Astrocyte (in vitro differentiated cells and primary cell): ENCODE measurements at regions not wholly inside any gene's neighbourhood (a gene's known extent, or its start where the extent isn't known, plus 50 kb on each side); places are given as distances from the start of the nearest gene placed in this dataset.
"Not testable (repeated sequence)": the region's sequence is repeated elsewhere in the genome, so short reads cannot be mapped to it uniquely, and the experiment has no call there.

ENCODE experiments used
- DNase-seq: peaks from one replicate; pipeline ENCODE4 v3.0.0-alpha.2; 2010; ENCODE audit warnings: low read depth
- FAIRE-seq: peaks from 2 replicates; lab custom pipeline; 2011; peaks lifted over from hg19 to GRCh38; lab: Jason Lieb, UNC
- H2AFZ ChIP-seq: 2 replicates; pipeline ENCODE4 v1.6.0; 2012; ENCODE audit warnings: low read depth, low read length, inconsistent platforms
- H3K27ac ChIP-seq: 2 replicates; pipeline ENCODE4 v1.5.1; 2011; ENCODE audit warnings: low read depth, low read length, inconsistent platforms
- H3K27me3 ChIP-seq: 2 replicates; pipeline ENCODE4 v1.6.0; 2011; ENCODE audit warnings: low read length, inconsistent platforms; ENCODE audit not compliant: insufficient read depth
- H3K36me3 ChIP-seq: 2 replicates; pipeline ENCODE4 v1.5.1; 2011; ENCODE audit warnings: low read length, inconsistent platforms; ENCODE audit not compliant: insufficient read depth
- H3K4me1 ChIP-seq: 2 replicates; pipeline ENCODE4 v1.5.1; 2011; ENCODE audit warnings: low read length, inconsistent platforms; ENCODE audit not compliant: insufficient read depth
- H3K4me2 ChIP-seq: 2 replicates; pipeline ENCODE4 v1.6.0; 2012; ENCODE audit warnings: low read length, inconsistent platforms
- H3K4me3 ChIP-seq: 2 replicates; pipeline ENCODE4 v1.5.1; 2011; ENCODE audit warnings: low read depth, mild to moderate bottlenecking, low read length, inconsistent platforms; ENCODE audit not compliant: insufficient read depth
- H3K79me2 ChIP-seq: 2 replicates; pipeline ENCODE4 v1.6.0; 2012; ENCODE audit warnings: mild to moderate bottlenecking, low read length, inconsistent platforms; ENCODE audit not compliant: insufficient read depth
- H3K9ac ChIP-seq: 2 replicates; pipeline ENCODE4 v1.6.0; 2012; ENCODE audit warnings: mild to moderate bottlenecking, low read length, inconsistent platforms
- H3K9me3 ChIP-seq: 2 replicates; pipeline ENCODE4 v1.5.1; 2012; ENCODE audit warnings: low read depth, mild to moderate bottlenecking, low read length, inconsistent platforms; ENCODE audit not compliant: insufficient read depth
- H4K20me1 ChIP-seq: 2 replicates; pipeline ENCODE4 v1.6.0; 2012; ENCODE audit warnings: low read length, inconsistent platforms; ENCODE audit not compliant: insufficient read depth
- H3K27ac Mint-ChIP-seq: one replicate; pipeline ENCODE4 v1.8.0; 2021; ENCODE audit warnings: mild to moderate bottlenecking, mixed read lengths; ENCODE audit not compliant: unreplicated experiment
- H3K27me3 Mint-ChIP-seq: one replicate; pipeline ENCODE4 v1.8.0; 2021; ENCODE audit warnings: low read depth, mixed read lengths; ENCODE audit not compliant: unreplicated experiment
- H3K36me3 Mint-ChIP-seq: one replicate; pipeline ENCODE4 v1.8.0; 2021; ENCODE audit warnings: low read depth, mixed read lengths; ENCODE audit not compliant: unreplicated experiment
- H3K4me1 Mint-ChIP-seq: one replicate; pipeline ENCODE4 v1.8.0; 2021; ENCODE audit warnings: low read depth, mixed read lengths; ENCODE audit not compliant: unreplicated experiment
- H3K4me3 Mint-ChIP-seq: one replicate; pipeline ENCODE4 v1.8.0; 2021; ENCODE audit warnings: mild to moderate bottlenecking, moderate library complexity, mixed read lengths; ENCODE audit not compliant: unreplicated experiment
- H3K9me3 Mint-ChIP-seq: one replicate; pipeline ENCODE4 v1.8.0; 2021; ENCODE audit warnings: mild to moderate bottlenecking, mixed read lengths; ENCODE audit not compliant: unreplicated experiment
- EZH2 ChIP-seq: IDR thresholded peaks from 2 replicates; pipeline ENCODE4 v1.6.1; 2012; ENCODE audit warnings: mild to moderate bottlenecking, low read length, inconsistent platforms; ENCODE audit not compliant: insufficient read depth
- TF ChIP-seq, protein P1 (sequence below): IDR thresholded peaks from 2 replicates; pipeline ENCODE4 v1.5.1; 2011; ENCODE audit warnings: low read depth, mild to moderate bottlenecking, inconsistent platforms, low read length, moderate library complexity; ENCODE audit not compliant: insufficient read depth

DNA sequence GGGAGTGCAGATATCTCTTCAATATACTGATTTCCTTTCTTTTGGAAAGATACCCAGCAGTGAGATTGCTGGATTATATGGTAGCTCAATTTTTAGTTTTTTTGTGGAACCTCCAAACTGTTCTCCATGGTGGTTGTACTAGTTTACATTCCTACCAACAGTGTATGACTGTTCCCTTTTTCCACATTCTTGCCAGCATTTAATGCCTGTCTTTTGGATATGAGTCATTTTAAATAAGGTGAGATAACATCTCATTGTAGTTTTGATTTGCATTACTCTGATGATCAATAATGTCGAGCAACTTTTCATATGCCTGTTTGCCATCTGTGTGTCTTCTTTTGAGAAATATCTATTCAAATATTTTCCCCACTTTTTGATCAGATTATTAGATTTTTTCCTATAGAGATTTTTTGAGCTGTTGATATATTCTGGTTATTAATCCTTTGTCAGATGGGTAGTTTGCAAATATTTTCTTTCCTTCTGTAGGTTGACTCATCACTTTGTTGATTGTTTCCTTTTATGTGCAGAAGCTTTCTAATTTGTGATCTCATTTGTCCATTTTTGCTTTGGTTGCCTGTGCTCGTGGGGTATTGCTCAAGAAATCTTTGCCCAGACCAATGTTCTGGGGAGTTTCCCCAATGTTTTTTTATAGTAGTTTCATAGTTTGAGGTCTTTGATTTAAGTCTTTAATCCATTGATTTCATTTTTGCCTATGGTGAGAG, 552.7 kb downstream of the ZNF674 start:
- no peak overlapping the region for H2AFZ ChIP-seq
- Mint-ChIP-seq H3K27ac (no peak overlapping the region), H3K4me1 (no peaks in the 10 kb centered on the region), H3K36me3 (no peaks in the 10 kb centered on the region), H3K9me3 (peaks cover 12% of the 10 kb centered on the region), H3K4me3 (no peak overlapping the region), H3K27me3 (peaks cover 1% of the 10 kb centered on the region)
- DNase-seq, result no peak
- no peaks in the 10 kb centered on the region for H3K9me3 ChIP-seq
- H3K4me1 ChIP-seq, result no peaks in the 10 kb centered on the region
- no peak overlapping the region for H3K4me3 ChIP-seq
- H3K36me3 ChIP-seq, result no peaks in the 10 kb centered on the region
- no peak overlapping the region for H3K27ac ChIP-seq
- H4K20me1 ChIP-seq, result no peaks in the 10 kb centered on the region
- no peaks in the 10 kb centered on the region for H3K79me2 ChIP-seq
- H3K9ac ChIP-seq, result no peak overlapping the region
- peak; percentile 81 for FAIRE-seq
- no peaks in the 10 kb centered on the region for H3K27me3 ChIP-seq
- TF ChIP-seq EZH2, result no peak
- TF ChIP-seq, protein P1, sequence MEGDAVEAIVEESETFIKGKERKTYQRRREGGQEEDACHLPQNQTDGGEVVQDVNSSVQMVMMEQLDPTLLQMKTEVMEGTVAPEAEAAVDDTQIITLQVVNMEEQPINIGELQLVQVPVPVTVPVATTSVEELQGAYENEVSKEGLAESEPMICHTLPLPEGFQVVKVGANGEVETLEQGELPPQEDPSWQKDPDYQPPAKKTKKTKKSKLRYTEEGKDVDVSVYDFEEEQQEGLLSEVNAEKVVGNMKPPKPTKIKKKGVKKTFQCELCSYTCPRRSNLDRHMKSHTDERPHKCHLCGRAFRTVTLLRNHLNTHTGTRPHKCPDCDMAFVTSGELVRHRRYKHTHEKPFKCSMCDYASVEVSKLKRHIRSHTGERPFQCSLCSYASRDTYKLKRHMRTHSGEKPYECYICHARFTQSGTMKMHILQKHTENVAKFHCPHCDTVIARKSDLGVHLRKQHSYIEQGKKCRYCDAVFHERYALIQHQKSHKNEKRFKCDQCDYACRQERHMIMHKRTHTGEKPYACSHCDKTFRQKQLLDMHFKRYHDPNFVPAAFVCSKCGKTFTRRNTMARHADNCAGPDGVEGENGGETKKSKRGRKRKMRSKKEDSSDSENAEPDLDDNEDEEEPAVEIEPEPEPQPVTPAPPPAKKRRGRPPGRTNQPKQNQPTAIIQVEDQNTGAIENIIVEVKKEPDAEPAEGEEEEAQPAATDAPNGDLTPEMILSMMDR, result no peak
- no peak overlapping the region for H3K4me2 ChIP-seq

DNA sequence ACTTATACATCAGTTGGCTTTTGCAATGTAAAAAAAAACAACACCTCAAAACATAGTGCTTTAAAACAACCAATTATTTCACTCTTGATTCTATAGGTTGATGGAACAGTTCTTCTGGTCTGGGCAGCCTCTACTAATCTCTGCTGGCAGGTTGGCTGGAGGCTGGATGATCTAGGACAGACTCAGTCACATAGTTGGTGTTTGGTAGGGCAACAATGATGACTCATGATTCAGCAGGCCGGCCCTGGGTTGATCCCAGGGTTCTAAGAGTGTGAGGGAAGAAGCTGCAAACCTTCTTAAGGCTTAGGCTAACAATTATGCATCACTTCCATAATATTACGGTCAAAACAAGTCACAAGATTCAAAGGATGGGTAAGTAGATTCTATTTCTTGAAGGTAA, 558.2 kb downstream of the ZNF674 start:
- Histone ChIP-seq H3K4me2 (no peak overlapping the region), H3K27ac (no peak overlapping the region), H3K4me3 (no peak overlapping the region), H3K27me3 (no peaks in the 10 kb centered on the region), H3K9me3 (no peaks in the 10 kb centered on the region), H3K4me1 (no peaks in the 10 kb centered on the region), H4K20me1 (no peaks in the 10 kb centered on the region), H2AFZ (no peak overlapping the region), H3K9ac (no peak overlapping the region), H3K79me2 (no peaks in the 10 kb centered on the region), H3K36me3 (no peaks in the 10 kb centered on the region)
- no peak for TF ChIP-seq EZH2
- TF ChIP-seq, protein P1, result no peak
- peaks cover under 1% of the 10 kb centered on the region for H3K9me3 Mint-ChIP-seq
- FAIRE-seq (peak; percentile 58), DNase-seq (no peak)
- no peak overlapping the region for H3K27ac Mint-ChIP-seq
- no peaks in the 10 kb centered on the region for H3K4me1 Mint-ChIP-seq
- no peaks in the 10 kb centered on the region for H3K36me3 Mint-ChIP-seq
- H3K4me3 Mint-ChIP-seq, result no peak overlapping the region
- H3K27me3 Mint-ChIP-seq, result peaks cover 1% of the 10 kb centered on the region

DNA sequence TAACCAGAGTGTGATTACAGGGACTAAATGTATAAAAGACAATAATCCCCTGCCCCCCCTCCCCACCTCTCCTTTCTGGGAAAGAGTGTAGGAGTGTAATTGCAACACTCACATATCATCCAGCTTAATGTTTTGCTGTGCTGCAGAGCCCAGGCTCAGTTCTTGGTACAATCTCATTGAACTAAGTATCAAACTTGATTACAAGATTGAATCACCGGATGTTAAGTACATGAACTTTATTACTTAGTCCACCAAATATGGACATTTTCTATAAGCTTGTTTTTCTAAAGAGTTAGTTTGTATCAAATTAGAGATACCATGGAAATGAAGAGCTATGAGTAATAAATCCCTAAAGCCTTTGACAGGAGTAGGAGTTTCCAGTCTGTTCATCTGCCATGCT, 559.1 kb downstream of the ZNF674 start:
- Mint-ChIP-seq H3K36me3 (no peaks in the 10 kb centered on the region), H3K4me1 (no peaks in the 10 kb centered on the region), H3K9me3 (peaks cover 2% of the 10 kb centered on the region), H3K4me3 (no peak overlapping the region), H3K27me3 (peaks cover 3% of the 10 kb centered on the region), H3K27ac (no peak overlapping the region)
- no peaks in the 10 kb centered on the region for H4K20me1 ChIP-seq
- DNase-seq (no peak), FAIRE-seq (peak; percentile 20)
- H2AFZ ChIP-seq, result no peak overlapping the region
- H3K4me1 ChIP-seq, result no peaks in the 10 kb centered on the region
- H3K4me2 ChIP-seq, result no peak overlapping the region
- no peak overlapping the region for H3K4me3 ChIP-seq
- H3K36me3 ChIP-seq, result no peaks in the 10 kb centered on the region
- H3K27ac ChIP-seq, result no peak overlapping the region
- no peaks in the 10 kb centered on the region for H3K9me3 ChIP-seq
- H3K79me2 ChIP-seq, result no peaks in the 10 kb centered on the region
- H3K27me3 ChIP-seq, result no peaks in the 10 kb centered on the region
- TF ChIP-seq, protein P1, result no peak
- no peak for TF ChIP-seq EZH2
- H3K9ac ChIP-seq, result no peak overlapping the region

DNA sequence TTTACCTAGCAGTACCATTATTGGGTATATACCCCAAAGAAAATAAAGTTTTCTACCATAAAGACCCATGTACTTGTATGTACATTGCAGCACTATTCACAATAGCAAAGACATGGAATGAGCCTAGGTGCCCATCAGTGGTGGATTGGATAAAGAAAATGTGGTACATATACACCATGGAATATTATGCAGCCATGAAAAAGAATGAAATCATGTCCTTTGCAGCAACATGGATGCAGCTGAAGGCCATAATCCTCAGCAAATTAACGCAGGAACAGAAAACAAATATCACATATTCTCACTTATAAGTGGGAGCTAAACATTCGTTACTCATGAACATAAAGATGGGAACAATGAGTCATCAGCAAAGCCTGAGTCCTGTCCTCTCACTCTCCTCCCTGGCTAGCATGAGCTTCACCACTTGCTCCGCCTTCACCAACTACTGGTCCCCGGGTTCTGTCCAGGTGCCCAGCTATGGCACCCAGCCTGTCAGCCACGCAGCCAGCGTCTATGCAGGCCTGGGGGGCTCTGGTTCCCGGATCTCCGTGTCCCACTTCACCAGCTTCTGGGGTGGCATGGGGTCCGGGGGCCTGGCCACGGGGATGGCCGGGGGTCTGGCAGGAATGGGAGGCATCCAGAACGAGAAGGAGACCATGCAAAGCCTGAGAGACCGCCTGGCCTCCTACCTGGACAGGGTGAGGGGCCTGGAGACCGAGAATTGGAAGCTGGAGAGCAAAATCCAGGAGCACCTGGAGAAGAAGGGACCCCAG, 562.1 kb downstream of the ZNF674 start:
- not testable (repeated sequence) for H3K27ac Mint-ChIP-seq, H3K4me2 ChIP-seq, H3K27me3 Mint-ChIP-seq, H3K27me3 ChIP-seq, H3K36me3 ChIP-seq, H3K9ac ChIP-seq, H3K27ac ChIP-seq, FAIRE-seq, H4K20me1 ChIP-seq, DNase-seq, H3K36me3 Mint-ChIP-seq, H3K9me3 Mint-ChIP-seq, H3K9me3 ChIP-seq, H3K4me3 ChIP-seq, H3K4me3 Mint-ChIP-seq, H3K79me2 ChIP-seq, H3K4me1 ChIP-seq, H2AFZ ChIP-seq, H3K4me1 Mint-ChIP-seq
